ENCODE measurements at regions not wholly inside any gene's neighbourhood (a gene's known extent, or its start where the extent isn't known, plus 50 kb on each side); places are given as distances from the start of the nearest gene placed in this dataset.
"Not testable (repeated sequence)": the region's sequence is repeated elsewhere in the genome, so short reads cannot be mapped to it uniquely, and the experiment has no call there.

DNA sequence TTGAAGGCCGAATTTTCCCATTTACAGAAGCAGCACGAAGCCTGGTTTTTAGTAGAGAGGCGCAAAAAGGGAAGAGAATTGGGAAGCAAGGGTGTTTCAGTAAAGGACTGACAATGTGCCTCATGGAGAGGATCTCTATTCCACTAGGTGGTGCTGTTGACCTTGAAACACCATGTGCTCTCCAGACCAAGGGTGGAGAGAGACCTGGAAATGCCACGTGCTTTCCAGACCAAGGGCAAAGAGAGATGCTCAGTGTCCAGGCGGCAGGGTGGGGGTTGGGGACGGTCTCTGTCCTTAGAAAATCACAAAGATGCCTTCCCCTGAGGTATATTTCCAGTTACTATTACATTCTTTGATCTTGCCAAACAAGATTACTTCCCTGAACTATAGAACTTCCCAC lies 425.3 kb downstream of the CSNK1G3 start:
- Histone ChIP-seq H3K27ac (ENCODE audit: low read depth, low read length) (no peak overlapping the region), H3K4me3 (ENCODE audit: low read length) (no peak overlapping the region), H3K9ac (ENCODE audit: low read length) (no peak overlapping the region), H3K27me3 (ENCODE audit: control insufficient read depth, insufficient read depth, low read length) (no peaks in the 10 kb centered on the region), H3K36me3 (ENCODE audit: control insufficient read depth, insufficient read depth, low read length) (no peaks in the 10 kb centered on the region), H3K4me1 (ENCODE audit: control insufficient read depth, insufficient read depth, low read length) (no peaks in the 10 kb centered on the region)

DNA sequence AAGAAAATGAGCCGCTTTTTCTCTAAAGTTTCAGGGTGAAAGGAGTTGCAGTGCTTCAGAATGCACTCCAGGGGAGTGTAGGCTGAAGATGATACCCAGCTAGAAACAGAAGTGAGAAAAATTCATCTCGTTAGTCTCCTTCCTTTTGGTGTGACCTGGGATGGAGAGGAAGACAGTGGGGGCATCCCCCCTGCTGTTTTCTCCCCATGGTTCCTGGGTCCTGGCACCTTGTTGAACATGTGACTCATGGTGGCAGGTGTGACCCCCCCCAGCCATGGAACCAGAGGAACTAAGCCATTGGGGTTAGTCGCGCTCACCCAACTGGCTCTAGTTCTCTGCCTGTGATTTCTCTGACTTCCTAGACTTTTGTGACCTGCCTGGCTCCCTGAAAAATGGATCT lies 424.6 kb downstream of the CSNK1G3 start:
- H3K4me1 ChIP-seq (ENCODE audit: control insufficient read depth, insufficient read depth, low read length), result no peaks in the 10 kb centered on the region
- H3K36me3 ChIP-seq (ENCODE audit: control insufficient read depth, insufficient read depth, low read length), result no peaks in the 10 kb centered on the region
- no peak overlapping the region for H3K4me3 ChIP-seq (ENCODE audit: low read length)
- no peak overlapping the region for H3K9ac ChIP-seq (ENCODE audit: low read length)
- no peak overlapping the region for H3K27ac ChIP-seq (ENCODE audit: low read depth, low read length)
- H3K27me3 ChIP-seq (ENCODE audit: control insufficient read depth, insufficient read depth, low read length), result no peaks in the 10 kb centered on the region

DNA sequence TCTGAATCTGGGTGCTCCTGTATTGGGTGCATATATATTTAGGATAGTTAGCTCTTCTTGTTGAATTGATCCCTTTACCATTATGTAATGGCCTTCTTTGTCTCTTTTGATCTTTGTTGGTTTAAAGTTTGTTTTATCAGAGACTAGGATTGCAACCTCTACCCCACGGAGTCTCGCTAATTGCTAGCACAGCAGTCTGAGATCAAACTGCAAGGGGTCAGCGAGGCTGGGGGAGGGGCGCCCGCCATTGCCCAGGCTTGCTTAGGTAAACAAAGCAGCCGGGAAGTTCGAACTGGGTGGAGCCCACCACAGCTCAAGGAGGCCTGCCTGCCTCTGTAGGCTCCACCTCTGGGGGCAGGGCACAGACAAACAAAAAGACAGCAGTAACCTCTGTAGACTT lies 421.8 kb downstream of the CSNK1G3 start:
- H3K4me1 ChIP-seq (ENCODE audit: control insufficient read depth, insufficient read depth, low read length), result not testable (repeated sequence)

DNA sequence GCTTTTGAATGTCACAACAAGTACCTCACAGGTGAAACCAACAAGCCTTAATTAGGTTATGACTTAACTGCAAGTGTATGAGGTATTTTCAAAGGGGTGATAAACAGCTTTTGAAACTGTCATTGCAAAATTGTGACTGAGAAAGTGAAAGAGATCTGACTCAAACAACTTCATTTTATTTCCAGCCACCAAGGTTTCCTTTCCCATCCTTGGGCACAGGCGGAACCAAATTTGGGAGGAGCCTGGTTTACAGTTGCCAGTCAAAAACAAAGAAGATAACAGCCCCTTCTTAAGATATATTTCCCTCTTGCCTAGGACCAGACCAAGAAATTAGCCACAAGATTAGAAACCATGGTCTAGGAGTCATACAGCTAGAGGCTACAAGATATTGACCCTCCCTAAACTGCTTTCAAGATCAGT lies 417.1 kb downstream of the CSNK1G3 start:
- no peak overlapping the region for H3K9ac ChIP-seq (ENCODE audit: low read length)
- H3K27me3 ChIP-seq (ENCODE audit: control insufficient read depth, insufficient read depth, low read length), result no peaks in the 10 kb centered on the region
- no peak overlapping the region for H3K27ac ChIP-seq (ENCODE audit: low read depth, low read length)
- H3K4me1 ChIP-seq (ENCODE audit: control insufficient read depth, insufficient read depth, low read length), result no peaks in the 10 kb centered on the region
- H3K4me3 ChIP-seq (ENCODE audit: low read length), result no peak overlapping the region
- no peaks in the 10 kb centered on the region for H3K36me3 ChIP-seq (ENCODE audit: control insufficient read depth, insufficient read depth, low read length)

More for the DNA sequence above, 421.8 kb downstream of the CSNK1G3 start:
- not testable (repeated sequence) for H3K4me3 ChIP-seq (ENCODE audit: low read length); H3K9ac ChIP-seq (ENCODE audit: low read length); H3K27me3 ChIP-seq (ENCODE audit: control insufficient read depth, insufficient read depth, low read length); H3K36me3 ChIP-seq (ENCODE audit: control insufficient read depth, insufficient read depth, low read length); H3K27ac ChIP-seq (ENCODE audit: low read depth, low read length)

DNA sequence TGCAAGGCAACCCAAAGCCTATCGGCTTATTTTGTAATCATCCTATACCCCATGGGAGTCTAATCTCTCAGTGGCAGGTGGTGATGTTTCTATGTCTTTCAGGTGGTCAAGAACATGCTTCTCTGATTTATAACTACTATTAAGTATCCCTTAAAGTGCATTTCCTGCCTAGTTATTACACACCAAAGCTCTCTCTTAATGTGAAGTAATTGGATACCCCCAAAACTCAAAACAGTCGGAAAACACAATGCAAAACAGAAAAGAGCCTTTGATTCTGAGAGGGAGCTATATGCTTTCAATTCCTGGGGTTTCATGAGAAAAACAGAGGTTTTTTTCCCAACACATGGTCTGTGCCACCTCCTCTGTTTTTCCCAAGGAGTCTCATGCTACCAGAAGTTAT lies 416.4 kb downstream of the CSNK1G3 start:
- no peaks in the 10 kb centered on the region for H3K36me3 ChIP-seq (ENCODE audit: control insufficient read depth, insufficient read depth, low read length)
- H3K27ac ChIP-seq (ENCODE audit: low read depth, low read length), result no peak overlapping the region
- no peaks in the 10 kb centered on the region for H3K27me3 ChIP-seq (ENCODE audit: control insufficient read depth, insufficient read depth, low read length)
- no peak overlapping the region for H3K4me3 ChIP-seq (ENCODE audit: low read length)
- no peak overlapping the region for H3K9ac ChIP-seq (ENCODE audit: low read length)
- H3K4me1 ChIP-seq (ENCODE audit: control insufficient read depth, insufficient read depth, low read length), result no peaks in the 10 kb centered on the region

DNA sequence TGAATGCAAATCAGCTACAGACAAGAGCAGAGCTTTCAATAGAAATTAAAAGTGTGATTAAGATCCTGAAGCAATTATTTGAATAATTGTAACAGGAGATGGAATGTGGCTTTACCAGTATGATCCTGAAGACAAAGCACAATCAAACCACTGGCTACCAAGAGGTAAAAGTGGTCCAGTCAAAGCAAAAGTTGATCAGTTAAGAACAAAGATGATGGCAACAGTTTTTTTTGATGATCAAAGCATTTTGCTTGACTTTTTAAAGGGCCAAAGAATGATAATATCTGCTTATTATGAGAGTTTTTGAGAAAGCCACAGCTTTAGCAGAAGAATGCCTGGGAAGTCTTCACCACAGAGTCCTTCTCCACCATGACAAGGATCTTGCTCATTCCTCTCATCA lies 409.2 kb downstream of the CSNK1G3 start:
- H3K4me1 ChIP-seq (ENCODE audit: control insufficient read depth, insufficient read depth, low read length), result peaks cover 2% of the 10 kb centered on the region
- no peaks in the 10 kb centered on the region for H3K36me3 ChIP-seq (ENCODE audit: control insufficient read depth, insufficient read depth, low read length)
- H3K27ac ChIP-seq (ENCODE audit: low read depth, low read length), result no peak overlapping the region
- H3K27me3 ChIP-seq (ENCODE audit: control insufficient read depth, insufficient read depth, low read length), result no peaks in the 10 kb centered on the region
- H3K4me3 ChIP-seq (ENCODE audit: low read length), result no peak overlapping the region
- H3K9ac ChIP-seq (ENCODE audit: low read length), result no peak overlapping the region

DNA sequence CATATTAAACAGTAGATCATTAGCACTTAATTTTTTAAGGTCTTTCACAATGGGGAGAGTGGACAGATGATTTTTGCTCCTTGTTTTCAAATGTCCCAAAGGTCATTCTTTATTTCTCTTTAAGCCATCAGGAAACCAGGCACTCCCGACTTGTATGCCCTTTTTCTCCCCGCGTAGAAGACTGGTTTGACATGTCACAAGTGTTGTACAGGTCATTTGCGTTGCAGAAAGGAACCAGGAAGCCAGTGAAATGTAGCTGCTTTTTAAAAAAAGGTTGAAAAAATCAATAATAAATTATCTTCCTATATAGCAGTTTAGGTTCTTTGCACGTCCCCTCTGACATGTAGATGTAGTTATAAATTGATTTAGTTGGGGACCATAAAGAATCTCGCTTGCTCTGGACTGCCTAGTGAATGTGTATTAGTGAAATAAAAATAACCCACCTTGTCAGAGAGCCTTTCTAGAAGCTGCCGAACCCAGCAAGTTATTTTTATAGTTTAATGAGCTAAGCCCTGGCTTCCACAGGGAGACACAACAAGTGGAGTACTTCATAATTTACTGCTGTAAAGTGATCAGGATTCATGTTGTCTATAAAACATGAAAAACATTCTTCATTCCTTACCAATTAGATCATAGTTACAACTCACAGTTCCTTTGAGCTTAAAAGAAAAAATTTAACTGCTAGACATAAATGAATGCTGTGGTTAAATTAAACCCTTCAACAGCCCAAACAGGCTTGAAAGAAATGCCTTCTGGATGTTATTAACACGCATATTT lies 404.6 kb downstream of the CSNK1G3 start:
- H3K9ac ChIP-seq (ENCODE audit: low read length), result no peak overlapping the region
- no peak overlapping the region for H3K27ac ChIP-seq (ENCODE audit: low read depth, low read length)
- no peak overlapping the region for H3K4me3 ChIP-seq (ENCODE audit: low read length)

DNA sequence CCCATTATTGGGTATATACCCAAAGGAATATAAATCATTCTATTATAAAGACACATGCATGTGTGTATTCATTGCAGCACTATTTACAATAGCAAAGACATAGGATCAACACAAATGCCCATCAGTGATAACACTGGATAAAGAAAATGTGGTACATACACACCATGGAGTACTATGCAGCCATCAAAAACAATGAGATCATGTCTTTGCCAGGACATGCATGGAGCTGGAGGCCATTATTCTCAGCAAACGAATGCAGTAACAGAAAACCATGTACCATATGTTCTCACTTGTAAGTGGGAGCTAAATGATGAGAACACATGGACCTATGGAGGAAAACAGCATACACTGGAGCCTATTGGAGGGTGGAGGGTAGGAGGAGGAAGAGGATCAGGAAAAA lies 402.4 kb downstream of the CSNK1G3 start:
- H3K4me3 ChIP-seq (ENCODE audit: low read length), result no peak overlapping the region
- H3K4me1 ChIP-seq (ENCODE audit: control insufficient read depth, insufficient read depth, low read length), result peaks cover 2% of the 10 kb centered on the region
- H3K36me3 ChIP-seq (ENCODE audit: control insufficient read depth, insufficient read depth, low read length), result no peaks in the 10 kb centered on the region
- no peak overlapping the region for H3K27ac ChIP-seq (ENCODE audit: low read depth, low read length)
- no peaks in the 10 kb centered on the region for H3K27me3 ChIP-seq (ENCODE audit: control insufficient read depth, insufficient read depth, low read length)
- H3K9ac ChIP-seq (ENCODE audit: low read length), result no peak overlapping the region

More for the DNA sequence above, 404.6 kb downstream of the CSNK1G3 start:
- H3K27me3 ChIP-seq (ENCODE audit: control insufficient read depth, insufficient read depth, low read length), result no peaks in the 10 kb centered on the region
- no peaks in the 10 kb centered on the region for H3K36me3 ChIP-seq (ENCODE audit: control insufficient read depth, insufficient read depth, low read length)
- peaks cover 2% of the 10 kb centered on the region for H3K4me1 ChIP-seq (ENCODE audit: control insufficient read depth, insufficient read depth, low read length)

DNA sequence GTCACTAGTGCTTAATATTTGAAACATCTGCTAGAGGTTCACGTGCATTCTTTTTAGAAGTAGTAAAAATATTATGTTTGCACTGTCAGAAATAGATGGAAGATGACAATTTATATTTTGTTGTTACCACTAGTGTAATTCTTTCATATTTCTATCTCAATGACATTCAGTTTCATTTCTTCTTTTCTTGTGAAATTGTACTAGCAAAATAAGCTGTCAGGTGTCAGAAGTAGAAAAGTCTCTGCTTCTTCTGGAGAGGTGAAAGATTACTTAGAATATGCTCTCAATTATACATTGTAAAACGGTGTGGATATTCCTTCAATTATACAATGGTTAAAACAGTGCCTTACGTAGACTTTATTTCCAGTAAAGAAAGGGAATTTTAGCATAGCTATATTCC lies 395.4 kb downstream of the CSNK1G3 start:
- Histone ChIP-seq H3K27ac (ENCODE audit: low read depth, low read length) (no peak overlapping the region), H3K9ac (ENCODE audit: low read length) (no peak overlapping the region), H3K4me1 (ENCODE audit: control insufficient read depth, insufficient read depth, low read length) (no peaks in the 10 kb centered on the region), H3K4me3 (ENCODE audit: low read length) (no peak overlapping the region), H3K36me3 (ENCODE audit: control insufficient read depth, insufficient read depth, low read length) (no peaks in the 10 kb centered on the region), H3K27me3 (ENCODE audit: control insufficient read depth, insufficient read depth, low read length) (no peaks in the 10 kb centered on the region)

DNA sequence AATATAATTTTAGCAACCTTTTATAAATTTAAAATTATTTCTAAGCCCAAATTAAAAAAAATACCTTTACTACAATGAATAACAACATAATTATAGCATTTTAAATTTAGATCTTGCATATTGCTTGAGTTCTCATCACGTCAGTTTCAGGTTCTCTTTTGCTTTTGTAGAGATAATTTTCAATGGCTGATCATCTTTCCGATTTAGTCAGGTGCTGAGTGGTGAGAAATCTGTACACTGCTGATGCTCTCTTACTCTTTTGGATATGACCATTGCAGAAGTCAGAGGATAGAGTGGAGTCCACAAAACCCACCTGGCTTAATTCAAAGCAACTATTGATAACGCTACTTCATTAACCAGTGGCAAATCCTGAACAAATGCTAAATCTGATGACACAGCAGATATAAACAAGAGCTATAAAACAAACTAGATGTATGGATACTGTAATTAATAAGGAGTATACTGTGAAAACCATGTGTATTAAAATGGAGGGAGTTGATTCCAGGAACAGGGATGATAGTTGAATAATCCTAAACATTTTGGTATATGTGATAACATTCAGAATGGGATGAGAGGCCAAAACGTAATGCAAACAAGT lies 394.8 kb downstream of the CSNK1G3 start:
- H3K36me3 ChIP-seq (ENCODE audit: control insufficient read depth, insufficient read depth, low read length), result no peaks in the 10 kb centered on the region
- no peak overlapping the region for H3K27ac ChIP-seq (ENCODE audit: low read depth, low read length)
- no peak overlapping the region for H3K9ac ChIP-seq (ENCODE audit: low read length)
- no peaks in the 10 kb centered on the region for H3K4me1 ChIP-seq (ENCODE audit: control insufficient read depth, insufficient read depth, low read length)
- H3K4me3 ChIP-seq (ENCODE audit: low read length), result no peak overlapping the region
- no peaks in the 10 kb centered on the region for H3K27me3 ChIP-seq (ENCODE audit: control insufficient read depth, insufficient read depth, low read length)

DNA sequence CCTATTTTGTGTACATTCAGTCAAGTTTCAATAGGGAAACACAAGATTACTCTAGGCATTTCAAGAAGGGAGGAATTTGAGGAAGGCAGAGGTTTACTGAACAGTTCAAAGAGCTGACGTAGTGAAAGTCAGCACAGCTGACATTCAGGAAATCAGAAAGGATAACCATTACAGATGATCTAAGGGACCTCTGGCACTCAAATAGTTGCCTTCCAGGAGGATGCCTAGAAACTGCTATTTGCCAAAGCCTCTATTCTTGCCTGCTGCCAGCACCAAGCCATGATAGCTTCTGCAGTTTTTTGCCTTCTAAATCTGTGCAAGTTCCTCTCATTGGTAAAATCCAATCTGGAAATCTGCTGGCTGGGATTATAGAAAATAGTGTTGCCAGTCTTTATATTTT lies 373.1 kb downstream of the CSNK1G3 start:
- no peaks in the 10 kb centered on the region for H3K27me3 ChIP-seq (ENCODE audit: control insufficient read depth, insufficient read depth, low read length)
- no peak overlapping the region for H3K4me3 ChIP-seq (ENCODE audit: low read length)
- no peak overlapping the region for H3K27ac ChIP-seq (ENCODE audit: low read depth, low read length)
- H3K4me1 ChIP-seq (ENCODE audit: control insufficient read depth, insufficient read depth, low read length), result no peaks in the 10 kb centered on the region
- H3K36me3 ChIP-seq (ENCODE audit: control insufficient read depth, insufficient read depth, low read length), result no peaks in the 10 kb centered on the region
- no peak overlapping the region for H3K9ac ChIP-seq (ENCODE audit: low read length)

DNA sequence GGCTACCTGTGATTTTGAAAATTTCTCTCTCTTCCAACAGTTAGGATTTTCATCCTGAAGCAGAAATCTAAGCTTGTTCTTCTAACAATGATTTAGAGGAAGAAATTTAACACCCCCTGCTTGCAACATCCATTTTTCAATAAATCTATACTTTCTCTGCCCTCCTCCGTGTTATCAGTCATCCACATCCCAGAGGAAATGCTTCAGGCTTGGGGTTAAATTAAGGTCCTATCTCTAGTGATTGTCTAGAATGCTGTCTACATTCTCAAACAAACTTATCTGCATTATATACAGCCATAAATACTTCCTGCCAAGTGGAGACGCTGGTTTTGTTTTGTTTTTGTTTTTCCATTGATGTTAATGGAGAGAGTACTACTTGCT lies 371.0 kb downstream of the CSNK1G3 start:
- Histone ChIP-seq H3K9ac (ENCODE audit: low read length) (no peak overlapping the region), H3K27me3 (ENCODE audit: control insufficient read depth, insufficient read depth, low read length) (no peaks in the 10 kb centered on the region), H3K27ac (ENCODE audit: low read depth, low read length) (no peak overlapping the region), H3K4me1 (ENCODE audit: control insufficient read depth, insufficient read depth, low read length) (no peaks in the 10 kb centered on the region), H3K36me3 (ENCODE audit: control insufficient read depth, insufficient read depth, low read length) (no peaks in the 10 kb centered on the region), H3K4me3 (ENCODE audit: low read length) (no peak overlapping the region)

DNA sequence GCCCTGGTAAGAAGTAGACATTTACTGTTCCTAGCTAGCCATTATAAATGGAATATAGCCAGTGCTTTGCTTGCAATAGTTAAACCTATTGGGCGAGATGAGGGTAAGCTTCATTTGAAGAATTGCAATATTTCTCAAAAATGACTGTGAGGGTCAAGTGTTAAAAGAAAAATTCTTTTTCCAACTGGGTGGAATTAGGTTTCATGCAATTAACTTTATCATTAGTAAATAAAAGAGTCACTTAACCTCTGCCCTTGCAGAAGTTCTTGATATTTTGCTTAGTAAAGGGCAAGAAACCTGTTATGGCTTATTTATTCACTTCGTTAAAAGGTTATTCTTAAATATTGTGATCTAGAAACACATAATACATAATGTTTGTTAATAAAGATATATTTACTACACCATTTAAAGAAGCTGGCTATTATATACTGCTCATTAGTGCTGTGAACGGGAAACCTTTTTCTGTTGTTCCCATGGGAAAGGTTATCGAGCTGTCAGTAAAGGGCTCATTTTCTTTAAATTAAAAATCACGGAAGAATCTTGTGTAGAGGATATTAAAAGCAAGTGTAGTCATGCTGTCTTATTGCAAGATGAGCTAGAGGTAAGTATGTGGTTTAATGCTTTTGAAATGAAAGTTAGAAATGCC lies 370.5 kb downstream of the CSNK1G3 start:
- H3K4me3 ChIP-seq (ENCODE audit: low read length), result no peak overlapping the region
- H3K4me1 ChIP-seq (ENCODE audit: control insufficient read depth, insufficient read depth, low read length), result no peaks in the 10 kb centered on the region
- H3K9ac ChIP-seq (ENCODE audit: low read length), result no peak overlapping the region
- H3K27me3 ChIP-seq (ENCODE audit: control insufficient read depth, insufficient read depth, low read length), result no peaks in the 10 kb centered on the region
- no peaks in the 10 kb centered on the region for H3K36me3 ChIP-seq (ENCODE audit: control insufficient read depth, insufficient read depth, low read length)
- no peak overlapping the region for H3K27ac ChIP-seq (ENCODE audit: low read depth, low read length)

Data from rectal smooth muscle tissue (tissue), 1 donor.